Loucy (cell line): ENCODE measurements at regions not wholly inside any gene's neighbourhood (a gene's known extent, or its start where the extent isn't known, plus 50 kb on each side); places are given as distances from the start of the nearest gene placed in this dataset.

Experiments
- H2AFZ ChIP-seq: fragments of 200-600 bp; sonication (generic); 2 replicates; pipeline ENCODE4 v1.6.0; 2016; ENCODE audit warnings: antibody characterized with exemption, mild to moderate bottlenecking, low read length, moderate library complexity
- H3F3A ChIP-seq: fragments of 200-600 bp; 2 replicates; pipeline ENCODE4 v1.6.0; 2016; ENCODE audit warnings: antibody characterized with exemption, low read depth, mild to moderate bottlenecking
- H3K27me3 ChIP-seq: fragments of 200-600 bp; sonication (generic); 2 replicates; pipeline ENCODE4 v1.6.1; 2014; ENCODE audit warnings: low read length, mild to moderate bottlenecking; ENCODE audit not compliant: insufficient read depth, poor library complexity, severe bottlenecking
- H3K36me3 ChIP-seq: fragments of 200-600 bp; sonication (generic); 2 replicates; pipeline ENCODE4 v1.6.1; 2016; ENCODE audit warnings: low read length; ENCODE audit not compliant: insufficient read depth
- H3K4me1 ChIP-seq: fragments of 200-600 bp; sonication (generic); 2 replicates; pipeline ENCODE4 v1.5.1; 2014; ENCODE audit warnings: low read length, mild to moderate bottlenecking; ENCODE audit not compliant: insufficient read depth, poor library complexity, severe bottlenecking
- H3K4me2 ChIP-seq: fragments of 200-600 bp; sonication (generic); 2 replicates; pipeline ENCODE4 v1.6.0; 2014; ENCODE audit warnings: antibody characterized with exemption, low read length, low read depth, mild to moderate bottlenecking; ENCODE audit not compliant: poor library complexity, severe bottlenecking
- H3K4me3 ChIP-seq: fragments of 200-600 bp; sonication (generic); 2 replicates; pipeline ENCODE4 v1.5.1; 2014; ENCODE audit warnings: low read length, mild to moderate bottlenecking, mixed read lengths; ENCODE audit not compliant: poor library complexity, severe bottlenecking
- H3K79me2 ChIP-seq: fragments of 200-600 bp; sonication (generic); 2 replicates; pipeline ENCODE4 v1.6.1; 2014; ENCODE audit warnings: low read length; ENCODE audit not compliant: insufficient read depth
- H3K9ac ChIP-seq: fragments of 200-600 bp; sonication (generic); 2 replicates; pipeline ENCODE4 v1.6.0; 2014; ENCODE audit warnings: mild to moderate bottlenecking, low read depth, low read length, moderate library complexity; ENCODE audit not compliant: poor library complexity, severe bottlenecking
- H3K9me2 ChIP-seq: fragments of 200-600 bp; sonication (generic); replicated peaks from 2 replicates; pipeline ENCODE4 v1.6.1; 2016; ENCODE audit warnings: low read depth, low read length, mixed read lengths
- H3K9me3 ChIP-seq: fragments of 200-600 bp; sonication (generic); 2 replicates; pipeline ENCODE4 v1.6.1; 2014; ENCODE audit warnings: mild to moderate bottlenecking, antibody characterized with exemption, low read length, low read depth; ENCODE audit not compliant: insufficient read depth
- H4K20me1 ChIP-seq: fragments of 200-600 bp; sonication (generic); 2 replicates; pipeline ENCODE4 v1.6.0; 2014; ENCODE audit warnings: antibody characterized with exemption, low read length, mild to moderate bottlenecking; ENCODE audit not compliant: insufficient read depth, poor library complexity, severe bottlenecking
- CTCF ChIP-seq: fragments of 200-600 bp; sonication (generic); conservative IDR thresholded peaks from 2 replicates; pipeline ENCODE4 v1.5.1; 2014; ENCODE audit warnings: mild to moderate bottlenecking, antibody characterized with exemption, low read length
- EZH2phosphoT487 ChIP-seq: fragments of 200-600 bp; IDR thresholded peaks from 2 replicates; pipeline ENCODE4 v1.6.1; 2018; ENCODE audit warnings: antibody characterized with exemption, mild to moderate bottlenecking, moderate library complexity, borderline replicate concordance

DNA sequence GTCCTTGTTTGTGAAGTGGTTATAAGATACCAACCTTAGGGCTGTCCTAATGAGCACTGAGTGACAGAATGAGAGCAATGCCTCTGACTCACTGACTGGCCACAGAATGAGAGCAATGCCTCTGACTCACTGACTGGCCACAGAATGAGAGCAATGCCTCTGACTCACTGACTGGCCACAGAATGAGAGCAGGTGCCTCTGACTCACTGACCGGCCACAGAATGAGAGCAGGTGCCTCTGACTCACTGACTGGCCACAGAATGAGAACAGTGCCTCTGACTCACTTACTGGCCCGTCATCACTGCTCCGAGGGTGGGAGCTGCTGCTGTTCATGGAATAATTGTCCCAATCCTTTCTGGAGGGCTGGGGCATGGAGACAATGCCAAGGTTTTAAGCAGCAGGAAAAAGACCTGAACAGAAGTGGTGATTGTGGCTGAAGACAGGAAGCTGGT is 265.2 kb upstream of the PPP2R2D start:
- Histone ChIP-seq H3K4me3 (no peak overlapping the region), H3K4me2 (no peak overlapping the region), H3K9me2 (no peaks in the 10 kb centered on the region)

DNA sequence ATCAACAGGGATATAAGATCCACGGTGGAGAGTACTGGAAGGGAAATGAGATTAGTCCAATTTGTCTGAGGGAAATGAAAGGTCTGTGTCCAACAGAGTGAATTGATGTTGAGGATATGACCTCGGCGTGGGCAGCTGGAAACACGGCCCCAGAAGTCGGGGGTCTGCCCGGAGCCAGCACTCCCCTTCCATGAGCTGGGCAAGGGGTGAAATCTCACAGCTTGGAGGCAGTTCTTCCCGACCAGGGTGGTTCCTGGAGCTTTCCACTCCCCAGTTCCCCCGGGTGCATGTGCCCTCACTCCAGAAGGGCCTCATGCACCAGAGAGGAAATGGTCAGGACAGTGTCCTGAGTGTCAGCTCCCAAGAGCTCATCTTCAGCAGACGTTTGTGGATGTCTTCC is 264.7 kb upstream of the PPP2R2D start:
- Histone ChIP-seq H3K9me3 (peaks cover 3% of the 10 kb centered on the region; the same call in 1 of the 2 replicates), H3K4me3 (no peak overlapping the region), H3K9me2 (no peaks in the 10 kb centered on the region), H3K9ac (no peak overlapping the region), H3K4me2 (no peak overlapping the region), H3K36me3 (no peaks in the 10 kb centered on the region), H3K27me3 (no peaks in the 10 kb centered on the region), H4K20me1 (no peaks in the 10 kb centered on the region), H3F3A (no peaks in the 10 kb centered on the region), H3K79me2 (no peaks in the 10 kb centered on the region), H2AFZ (no peak overlapping the region), H3K4me1 (no peaks in the 10 kb centered on the region)
- TF ChIP-seq CTCF = no peak
- TF ChIP-seq EZH2phosphoT487 = no peak

More for the DNA sequence above, 265.2 kb upstream of the PPP2R2D start:
- no peak for TF ChIP-seq CTCF
- TF ChIP-seq EZH2phosphoT487 = no peak
- H3K9me3 ChIP-seq = peaks cover 3% of the 10 kb centered on the region; the same call in 1 of the 2 replicates
- no peaks in the 10 kb centered on the region for H3K27me3 ChIP-seq
- H3K9ac ChIP-seq = no peak overlapping the region
- no peak overlapping the region for H2AFZ ChIP-seq
- no peaks in the 10 kb centered on the region for H3K36me3 ChIP-seq
- H3K4me1 ChIP-seq = no peaks in the 10 kb centered on the region
- no peaks in the 10 kb centered on the region for H3K79me2 ChIP-seq
- no peaks in the 10 kb centered on the region for H4K20me1 ChIP-seq
- H3F3A ChIP-seq = no peaks in the 10 kb centered on the region

GRCh38 chr10:131636841-131637724 is 263.7 kb upstream of the PPP2R2D start:
- H3K9me3 ChIP-seq = peaks cover 3% of the 10 kb centered on the region; the same call in 1 of the 2 replicates
- no peak for TF ChIP-seq CTCF
- H2AFZ ChIP-seq = no peak overlapping the region
- no peaks in the 10 kb centered on the region for H3K9me2 ChIP-seq
- no peak overlapping the region for H3K4me2 ChIP-seq
- no peaks in the 10 kb centered on the region for H3K36me3 ChIP-seq
- H4K20me1 ChIP-seq = no peaks in the 10 kb centered on the region
- H3K27me3 ChIP-seq = no peaks in the 10 kb centered on the region
- no peak overlapping the region for H3K9ac ChIP-seq
- H3K4me1 ChIP-seq = no peaks in the 10 kb centered on the region
- H3F3A ChIP-seq = no peaks in the 10 kb centered on the region
- no peaks in the 10 kb centered on the region for H3K79me2 ChIP-seq
- no peak overlapping the region for H3K4me3 ChIP-seq
